Breast epithelium (tissue), 4 donors: ENCODE measurements at regions not wholly inside any gene's neighbourhood (a gene's known extent, or its start where the extent isn't known, plus 50 kb on each side); places are given as distances from the start of the nearest gene placed in this dataset.

ENCODE experiments used
- DNase-seq, 2 donors: peaks; one replicate each; pipeline ENCODE4 v3.0.0-alpha.2; 2019; ENCODE audit warnings: low spot score in 2 of 2
- H3K27ac ChIP-seq, 2 donors: fragments of 200-600 bp; sonication (generic) in 1 of 2; one replicate each; pipeline ENCODE4 v1.5.1; 2016 to 2019; ENCODE audit warnings: mild to moderate bottlenecking in 1 of 2
- H3K27me3 ChIP-seq, 2 donors: fragments of 200-600 bp; sonication (generic) in 1 of 2; one replicate each; pipeline versions ENCODE4 v1.5.1 to v1.6.0; 2017 to 2019; ENCODE audit warnings: control low read depth in 1 of 2, mild to moderate bottlenecking in 1 of 2
- H3K36me3 ChIP-seq: fragments of 200-600 bp; one replicate; pipeline ENCODE4 v1.5.1; 2019
- H3K4me1 ChIP-seq, 2 donors: fragments of 200-600 bp; sonication (generic); one replicate each; pipeline ENCODE4 v1.5.1; 2016 to 2019; ENCODE audit warnings: control low read depth in 1 of 2
- H3K4me3 ChIP-seq, 3 donors: fragments of 200-600 bp; sonication (generic); 1 replicate in 2 of 3; 2 replicates in 1 of 3; pipeline ENCODE4 v1.5.1; 2016 to 2019; ENCODE audit warnings: mild to moderate bottlenecking in 3 of 3, moderate library complexity in 2 of 3
- H3K9me3 ChIP-seq, 2 donors: fragments of 200-600 bp; sonication (generic) in 1 of 2; one replicate each; pipeline ENCODE4 v1.5.1; 2016 to 2019; ENCODE audit warnings: control low read depth in 1 of 2
- POLR2A ChIP-seq: fragments of 450-650 bp; IDR thresholded peaks from one replicate; pipeline ENCODE4 v1.6.1; 2016; ENCODE audit warnings: antibody characterized with exemption, mild to moderate bottlenecking, moderate library complexity
- POLR2AphosphoS5 ChIP-seq, 3 donors: sonication (generic); formaldehyde crosslinking; IDR thresholded peaks; one replicate each; pipeline ENCODE4 v1.6.1; 2017; ENCODE audit warnings: antibody characterized with exemption in 3 of 3
- intact Hi-C: fragments of 100-400 bp; cut with DNase I; formaldehyde crosslinking; loops from one replicate; pipeline ENCODE4 v1.15.1; 2023; ENCODE audit warnings: low total_unique reads
- TF ChIP-seq, protein P1 (sequence below), 3 donors: fragments of 450-650 bp; IDR thresholded peaks; one replicate each; pipeline ENCODE4 v1.5.1; 2016 to 2017; ENCODE audit warnings: antibody characterized with exemption in 3 of 3, mild to moderate bottlenecking in 3 of 3, moderate library complexity in 3 of 3

DNA sequence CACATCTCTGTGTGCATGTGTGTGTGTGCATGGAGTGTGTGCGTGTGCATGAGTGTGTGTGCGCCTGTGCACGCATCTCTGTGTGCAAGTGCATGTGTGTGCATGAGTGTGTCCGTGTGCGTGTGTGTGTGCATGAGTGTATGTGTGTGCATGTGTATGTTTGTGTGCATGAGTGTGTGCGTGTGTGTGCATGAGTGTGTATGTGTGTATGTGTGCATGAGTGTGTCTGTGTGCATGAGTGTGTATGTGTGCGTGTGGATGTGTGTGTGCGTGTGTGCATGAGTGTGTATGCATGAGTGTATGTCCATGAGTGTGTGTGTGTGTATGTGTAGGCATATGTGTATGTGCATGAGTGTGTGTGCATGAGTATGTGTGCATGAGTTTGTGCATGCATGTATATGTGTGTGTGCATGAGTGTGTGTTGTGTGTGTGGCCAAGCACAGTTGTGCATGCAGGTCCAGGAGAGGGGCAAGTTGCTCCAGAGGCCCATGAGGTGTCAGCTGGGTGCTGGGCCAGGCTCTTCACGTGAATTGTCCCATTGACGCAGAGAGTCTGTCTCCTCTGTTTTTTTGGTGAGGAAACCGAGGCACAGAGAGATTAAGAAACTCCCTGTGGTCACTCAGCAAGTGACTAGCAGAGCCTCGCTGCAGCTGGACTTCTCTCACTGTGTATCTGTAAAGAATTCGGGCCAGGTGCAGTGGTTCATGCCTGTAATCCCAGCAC lies 75.5 kb downstream of the ASB1 start:
- no peaks in the 10 kb centered on the region for H3K36me3 ChIP-seq
- no peak for DNase-seq
- no peaks in the 10 kb centered on the region for H3K27me3 ChIP-seq
- H3K4me3 ChIP-seq, result no peak overlapping the region
- H3K4me1 ChIP-seq, result no peaks in the 10 kb centered on the region
- no peaks in the 10 kb centered on the region for H3K9me3 ChIP-seq
- intact Hi-C loops, result no loop called here
- H3K27ac ChIP-seq, result no peak overlapping the region
- no peak for TF ChIP-seq POLR2A
- TF ChIP-seq POLR2AphosphoS5 (IDR thresholded peaks at IDR 0.05), result no peak
- TF ChIP-seq, protein P1, sequence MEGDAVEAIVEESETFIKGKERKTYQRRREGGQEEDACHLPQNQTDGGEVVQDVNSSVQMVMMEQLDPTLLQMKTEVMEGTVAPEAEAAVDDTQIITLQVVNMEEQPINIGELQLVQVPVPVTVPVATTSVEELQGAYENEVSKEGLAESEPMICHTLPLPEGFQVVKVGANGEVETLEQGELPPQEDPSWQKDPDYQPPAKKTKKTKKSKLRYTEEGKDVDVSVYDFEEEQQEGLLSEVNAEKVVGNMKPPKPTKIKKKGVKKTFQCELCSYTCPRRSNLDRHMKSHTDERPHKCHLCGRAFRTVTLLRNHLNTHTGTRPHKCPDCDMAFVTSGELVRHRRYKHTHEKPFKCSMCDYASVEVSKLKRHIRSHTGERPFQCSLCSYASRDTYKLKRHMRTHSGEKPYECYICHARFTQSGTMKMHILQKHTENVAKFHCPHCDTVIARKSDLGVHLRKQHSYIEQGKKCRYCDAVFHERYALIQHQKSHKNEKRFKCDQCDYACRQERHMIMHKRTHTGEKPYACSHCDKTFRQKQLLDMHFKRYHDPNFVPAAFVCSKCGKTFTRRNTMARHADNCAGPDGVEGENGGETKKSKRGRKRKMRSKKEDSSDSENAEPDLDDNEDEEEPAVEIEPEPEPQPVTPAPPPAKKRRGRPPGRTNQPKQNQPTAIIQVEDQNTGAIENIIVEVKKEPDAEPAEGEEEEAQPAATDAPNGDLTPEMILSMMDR (IDR thresholded peaks at IDR 0.05), result no peak

DNA sequence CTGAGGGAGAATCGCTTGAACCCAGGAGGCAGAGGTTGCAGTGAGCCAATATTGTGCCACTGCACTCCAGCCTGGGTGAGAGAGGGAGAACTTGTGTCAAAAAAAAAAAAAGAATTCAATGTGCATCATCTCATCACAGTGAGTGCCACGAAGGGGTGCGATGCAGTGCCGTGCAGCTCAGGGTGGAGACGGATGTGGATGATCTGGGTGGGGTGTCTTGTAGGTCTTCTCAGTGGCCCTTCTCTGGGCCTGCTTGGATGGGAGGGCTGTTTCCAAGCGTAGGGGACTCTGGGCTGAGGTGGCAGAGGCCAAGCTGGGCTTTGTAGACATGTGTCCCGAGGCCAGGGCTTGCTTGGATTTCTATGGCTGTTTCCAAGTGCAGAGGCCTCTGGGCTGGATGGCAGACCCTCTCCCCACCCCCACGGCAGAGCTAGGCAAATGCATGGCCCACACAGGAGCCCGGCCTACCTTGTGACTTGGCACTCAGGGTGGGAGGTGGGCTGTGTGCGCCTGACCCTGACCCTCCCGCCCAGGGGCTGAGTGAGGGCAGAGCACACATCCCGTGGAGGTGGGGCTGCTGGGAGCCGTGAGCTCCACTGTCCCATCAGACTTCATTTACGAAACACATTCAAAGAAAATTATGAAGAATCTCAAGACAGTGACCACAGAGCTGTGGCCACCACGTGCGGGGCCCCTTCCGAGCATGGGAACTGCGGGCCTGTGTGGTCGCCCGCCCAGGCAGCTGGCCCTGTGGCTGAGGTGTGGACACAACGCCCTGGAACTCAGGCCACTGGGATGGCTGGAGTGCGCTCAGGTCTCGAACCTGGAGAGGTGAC lies 76.4 kb downstream of the ASB1 start:
- peak in 1 of 2 donors; percentile 24 for DNase-seq
- Histone ChIP-seq H3K4me1 (no peaks in the 10 kb centered on the region), H3K27ac (no peak overlapping the region), H3K4me3 (no peak overlapping the region), H3K9me3 (no peaks in the 10 kb centered on the region), H3K36me3 (no peaks in the 10 kb centered on the region), H3K27me3 (no peaks in the 10 kb centered on the region)
- intact Hi-C loops, result no loop called here
- TF ChIP-seq, protein P1 (IDR thresholded peaks at IDR 0.05), result no peak
- TF ChIP-seq POLR2A (no peak), POLR2AphosphoS5 (IDR thresholded peaks at IDR 0.05) (no peak)

DNA sequence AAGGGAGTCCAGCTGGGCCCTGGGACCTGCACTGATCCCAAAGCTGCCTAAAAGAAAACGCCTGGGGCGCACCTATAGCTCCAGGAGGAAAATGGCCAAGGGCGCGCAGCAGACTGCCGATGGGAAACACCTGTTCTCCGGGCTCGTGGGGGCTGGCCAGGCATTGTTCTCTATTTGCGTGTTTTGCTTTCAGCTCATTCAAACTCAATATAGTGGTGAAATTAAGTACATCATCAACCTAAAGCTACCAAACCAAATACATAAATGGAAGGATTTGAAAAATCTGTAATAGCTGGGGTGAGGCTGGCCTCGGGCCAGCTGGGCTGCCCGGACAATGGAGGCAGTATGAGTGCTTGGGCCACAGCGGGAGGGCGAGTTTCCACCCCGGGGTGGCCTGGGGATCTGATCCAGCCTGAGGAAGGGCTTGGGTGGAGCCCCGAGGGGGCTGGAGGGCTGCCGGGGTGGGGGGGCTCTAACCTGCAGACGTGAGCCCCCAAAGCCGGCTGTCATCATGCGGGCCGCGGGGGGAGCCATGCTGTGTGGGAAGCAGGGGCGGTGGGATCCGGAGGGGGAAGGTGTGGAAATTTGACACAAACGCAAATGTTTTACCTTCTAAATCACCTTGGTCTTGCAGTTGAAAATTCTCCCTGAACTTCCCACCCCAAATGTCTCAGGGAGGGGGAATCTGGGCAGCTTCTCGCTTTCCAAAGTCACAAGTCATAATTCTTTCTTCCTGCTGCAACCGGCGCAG lies 77.6 kb downstream of the ASB1 start:
- H3K4me1 ChIP-seq, result no peaks in the 10 kb centered on the region
- no peak overlapping the region for H3K4me3 ChIP-seq
- H3K27me3 ChIP-seq, result no peaks in the 10 kb centered on the region
- H3K36me3 ChIP-seq, result no peaks in the 10 kb centered on the region
- intact Hi-C loops, result no loop called here
- peak in 1 of 2 donors; percentile 41 for DNase-seq
- H3K27ac ChIP-seq, result no peak overlapping the region
- no peaks in the 10 kb centered on the region for H3K9me3 ChIP-seq
- no peak for TF ChIP-seq POLR2A
- TF ChIP-seq, protein P1 (IDR thresholded peaks at IDR 0.05), result no peak
- no peak for TF ChIP-seq POLR2AphosphoS5 (IDR thresholded peaks at IDR 0.05)

DNA sequence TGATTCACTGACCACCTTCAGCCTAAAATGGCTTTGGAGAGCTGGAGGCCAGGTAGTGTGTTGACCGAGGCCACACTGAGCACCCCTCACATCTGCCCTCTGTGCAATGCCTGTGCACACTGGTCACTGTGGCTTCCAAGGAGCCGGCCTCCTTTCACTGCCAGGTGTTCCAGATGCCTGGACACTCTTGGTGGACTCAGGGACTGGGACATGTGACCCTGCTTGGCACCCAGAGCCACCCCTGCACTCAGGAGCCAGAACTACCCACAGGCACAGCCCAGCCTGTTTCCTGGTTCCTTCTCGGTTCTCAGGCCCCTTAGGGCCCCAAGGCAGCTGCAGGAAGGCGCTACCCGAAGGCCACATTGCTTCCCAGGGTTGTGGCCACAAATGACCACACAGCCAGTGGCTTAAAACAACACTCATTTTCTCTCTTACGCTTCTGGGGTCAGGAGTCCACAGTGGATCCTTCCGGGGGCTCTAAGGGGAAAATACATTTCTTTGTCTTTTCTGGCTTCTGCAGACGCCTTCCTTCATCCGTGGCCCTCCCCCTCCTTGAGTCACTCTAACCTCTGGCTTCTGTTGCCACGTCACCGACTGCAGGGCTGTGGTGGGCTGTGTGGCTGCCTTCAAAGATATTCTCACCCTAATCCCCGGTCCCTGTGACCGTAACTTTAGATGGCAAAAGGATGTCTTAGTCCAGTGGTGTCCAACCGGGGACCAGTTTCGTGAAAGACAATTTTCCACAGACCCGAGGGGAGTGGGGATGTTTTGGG lies 78.6 kb downstream of the ASB1 start:
- no peak overlapping the region for H3K27ac ChIP-seq
- DNase-seq, result peak in 1 of 2 donors; percentile 22
- no peak overlapping the region for H3K4me3 ChIP-seq
- no peaks in the 10 kb centered on the region for H3K9me3 ChIP-seq
- no peaks in the 10 kb centered on the region for H3K27me3 ChIP-seq
- intact Hi-C loops, result no loop called here
- H3K4me1 ChIP-seq, result no peaks in the 10 kb centered on the region
- TF ChIP-seq POLR2A (no peak), POLR2AphosphoS5 (IDR thresholded peaks at IDR 0.05) (no peak)
- TF ChIP-seq, protein P1 (IDR thresholded peaks at IDR 0.05), result no peak
- H3K36me3 ChIP-seq, result no peaks in the 10 kb centered on the region
